ENCODE measurements at regions not wholly inside any gene's neighbourhood (a gene's known extent, or its start where the extent isn't known, plus 50 kb on each side); places are given as distances from the start of the nearest gene placed in this dataset.
"Not testable (repeated sequence)": the region's sequence is repeated elsewhere in the genome, so short reads cannot be mapped to it uniquely, and the experiment has no call there.

- no peak for DNase-seq
These were observed 290.9 kb downstream of the SIPA1L2 start for GRCh38 chr1:232339073-232339472.

DNA sequence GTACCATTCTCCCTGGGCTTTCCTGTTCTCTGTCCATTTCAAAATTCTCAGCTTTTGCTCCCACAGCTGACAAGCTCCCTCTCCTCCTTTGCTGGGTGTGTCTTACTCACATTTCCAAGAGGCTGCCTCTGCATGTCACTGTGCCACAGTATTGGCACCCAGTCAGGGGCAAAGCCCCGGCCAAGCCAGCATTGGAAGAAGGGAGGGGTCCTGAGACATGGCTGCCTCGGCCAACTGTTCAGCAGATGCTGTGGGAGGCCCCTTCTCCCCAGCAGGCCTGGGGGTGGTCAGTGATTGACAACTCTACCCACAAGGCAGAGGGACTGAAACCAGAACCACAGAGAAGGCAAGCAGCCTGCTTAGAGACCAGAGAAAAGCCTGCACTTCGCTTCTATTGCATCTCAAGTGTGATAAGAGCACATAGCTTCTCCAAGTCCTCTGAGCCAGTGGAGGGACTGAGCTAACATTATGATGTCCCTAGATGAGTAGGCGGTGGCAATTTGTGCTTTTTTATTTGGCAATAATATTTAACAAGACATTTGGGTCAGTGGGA is 294.1 kb downstream of the SIPA1L2 start:
- no peak for DNase-seq

DNA sequence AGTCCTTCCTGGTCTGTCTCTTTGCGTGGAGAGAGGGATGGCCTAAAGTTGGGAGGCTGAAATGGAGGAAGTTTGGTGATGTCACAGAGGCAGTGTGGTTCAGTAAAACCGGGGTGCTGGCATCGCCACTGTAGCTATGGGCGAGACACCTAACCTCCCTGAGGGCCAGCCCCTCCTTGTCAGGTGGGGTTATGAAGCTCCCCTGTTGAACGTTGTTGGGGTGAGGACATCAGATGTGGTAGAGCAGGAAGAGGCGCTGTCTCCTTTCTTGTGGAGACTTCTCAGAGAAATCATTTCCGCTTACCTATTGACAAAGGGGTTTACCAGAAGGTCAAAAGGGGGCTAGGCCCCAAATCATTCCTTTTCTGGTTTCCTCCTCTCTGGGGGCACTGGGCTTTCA is 294.7 kb downstream of the SIPA1L2 start:
- peak in 3 of 5 experiments; percentile 2 to 55 (median 14) for DNase-seq

DNA sequence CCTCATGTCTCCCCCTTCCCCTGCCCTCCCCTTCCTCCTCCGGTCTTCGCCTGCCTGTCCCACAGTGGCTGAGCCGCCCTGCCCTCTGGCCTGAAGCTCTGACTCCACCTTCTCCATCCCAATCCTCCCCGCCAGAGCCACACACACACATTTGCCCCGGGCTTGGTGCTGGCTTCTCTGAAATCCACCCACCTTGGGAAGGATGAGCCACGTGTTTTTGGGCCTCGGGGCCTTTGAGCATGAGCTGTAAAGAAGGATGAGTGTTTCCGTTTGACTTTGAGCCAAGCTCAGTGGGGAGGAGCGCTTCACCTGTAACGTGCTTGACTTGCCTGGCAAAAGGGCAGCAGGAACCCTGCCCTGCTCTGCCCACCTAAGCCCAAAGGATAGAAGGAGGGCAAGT is 295.1 kb downstream of the SIPA1L2 start:
- no peak for DNase-seq

DNA sequence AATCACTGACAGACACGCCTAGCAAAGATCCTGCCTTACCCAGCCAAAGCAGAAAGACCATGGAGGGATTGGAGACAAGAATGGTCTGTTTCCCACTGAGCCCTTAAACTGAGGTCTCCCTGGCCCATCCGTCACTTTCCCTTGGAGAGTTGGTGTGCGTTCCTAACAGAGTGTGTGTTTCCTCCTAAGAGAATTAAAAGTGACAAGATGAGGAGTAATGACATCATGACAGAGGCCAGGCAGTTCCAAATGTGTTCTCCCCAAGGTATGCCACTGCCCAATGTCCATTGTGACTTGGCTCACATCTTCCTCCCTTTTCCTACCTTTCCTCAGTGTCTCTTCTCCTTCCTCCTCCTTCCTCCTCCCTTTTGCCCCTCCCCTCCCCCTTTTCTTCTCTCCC is 295.7 kb downstream of the SIPA1L2 start:
- no peak for DNase-seq

GRCh38 chr1:232333419-232333767 is 296.5 kb downstream of the SIPA1L2 start:
- DNase-seq = no peak

DNA sequence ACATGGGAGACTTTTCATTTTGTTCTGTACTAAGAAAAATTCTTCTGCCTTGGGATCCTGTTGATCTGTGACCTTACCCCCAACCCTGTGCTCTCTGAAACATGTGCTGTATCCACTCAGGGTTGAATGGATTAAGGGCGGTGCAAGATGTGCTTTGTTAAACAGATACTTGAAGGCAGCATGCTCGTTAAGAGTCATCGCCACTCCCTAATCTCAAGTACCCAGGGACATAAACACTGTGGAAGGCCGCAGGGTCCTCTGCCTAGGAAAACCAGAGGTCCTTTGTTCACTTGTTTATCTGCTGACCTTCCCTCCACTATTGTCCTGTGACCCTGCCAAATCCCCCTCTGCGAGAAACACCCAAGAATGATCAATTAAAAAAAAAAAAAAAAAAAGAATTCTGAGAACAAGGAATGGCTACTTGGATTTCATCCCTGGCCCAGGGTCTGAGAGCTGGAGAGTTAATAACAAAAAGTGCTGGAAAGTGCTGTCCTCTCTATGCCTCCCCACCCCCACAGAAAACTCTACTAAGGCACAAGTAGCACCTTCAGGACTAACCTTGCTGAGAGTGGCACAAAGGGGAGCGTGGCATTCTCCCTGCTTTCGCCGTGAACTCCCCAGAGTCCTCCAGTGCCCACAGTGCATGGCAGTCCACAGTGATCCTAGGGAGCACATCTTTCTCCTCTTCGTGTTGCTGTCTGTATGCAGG is 297.1 kb downstream of the SIPA1L2 start:
- DNase-seq = not testable (repeated sequence)

DNA sequence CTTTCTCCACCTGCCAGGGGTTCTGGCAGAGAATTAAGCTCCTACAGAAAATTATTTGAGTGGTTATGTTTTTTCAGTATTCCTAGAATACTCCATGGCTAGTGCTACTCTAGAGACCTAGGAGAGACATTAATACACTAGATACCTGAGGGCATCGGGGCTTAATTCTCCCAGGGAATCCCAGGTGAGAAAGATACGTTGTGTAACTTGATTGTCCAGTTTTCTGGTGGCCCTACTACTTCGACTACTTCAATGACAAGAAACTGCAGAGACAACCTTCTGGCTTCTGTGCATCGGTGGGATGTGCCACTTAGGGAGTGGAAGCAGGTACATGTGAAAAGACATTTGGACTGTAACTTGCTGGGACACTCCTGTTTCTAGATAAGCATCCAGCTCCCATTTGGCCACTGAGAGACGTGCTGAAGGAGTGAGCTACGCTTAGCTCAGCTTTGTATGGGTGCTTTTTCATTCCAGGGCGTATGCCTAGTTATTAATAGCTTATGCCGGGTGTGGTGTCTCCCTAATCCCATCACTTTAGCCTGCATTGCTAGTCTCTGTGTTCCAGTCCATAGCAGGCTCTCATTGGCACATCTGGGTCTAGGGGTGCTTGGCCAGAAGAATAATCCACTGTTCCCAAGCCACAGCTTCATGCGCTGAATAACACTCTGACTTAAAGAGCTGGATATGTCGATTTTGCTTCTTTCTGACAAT is 300.7 kb downstream of the SIPA1L2 start:
- DNase-seq = no peak

GRCh38 chr1:232328486-232329102 is 301.3 kb downstream of the SIPA1L2 start:
- no peak for DNase-seq

GRCh38 chr1:232327899-232328298 is 302.0 kb downstream of the SIPA1L2 start:
- no peak for DNase-seq

GRCh38 chr1:232327269-232327668 is 302.7 kb downstream of the SIPA1L2 start:
- DNase-seq = no peak

GRCh38 chr1:232322162-232322734 is 307.7 kb downstream of the SIPA1L2 start:
- no peak for DNase-seq

DNA sequence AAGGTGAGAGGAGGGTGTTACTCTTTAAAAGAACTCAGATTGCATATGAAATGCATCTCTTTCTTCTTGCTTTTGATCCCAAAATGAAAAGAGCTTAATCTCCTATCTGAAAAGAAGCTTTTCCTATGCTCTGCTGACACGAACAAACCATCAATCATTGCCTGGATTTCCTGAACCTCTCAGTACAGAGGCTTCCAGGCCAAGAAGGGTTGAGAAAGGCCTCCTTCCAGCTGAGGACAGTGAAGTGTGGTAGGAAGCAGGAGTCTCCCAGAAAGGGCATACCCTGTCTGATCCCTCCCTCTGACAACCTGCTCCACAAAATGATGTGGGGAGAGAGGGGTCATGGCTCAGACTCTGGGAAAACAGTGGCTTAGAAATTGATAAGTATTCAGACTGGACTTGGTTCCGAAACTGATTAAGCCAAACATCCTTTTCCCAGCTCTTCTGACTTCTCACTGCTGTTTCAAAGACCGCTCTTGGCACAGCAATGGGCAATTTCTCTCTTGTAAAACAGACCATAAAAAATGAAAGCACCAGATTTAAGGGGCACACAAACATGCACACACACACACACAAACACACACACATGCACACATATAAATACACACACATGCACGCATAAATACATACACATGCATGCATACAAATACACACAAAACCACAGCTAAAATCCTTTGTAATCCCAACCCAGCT is 310.3 kb downstream of the SIPA1L2 start:
- DNase-seq = no peak

- DNase-seq = no peak
These were observed 310.9 kb downstream of the SIPA1L2 start for GRCh38 chr1:232319072-232319471.

DNA sequence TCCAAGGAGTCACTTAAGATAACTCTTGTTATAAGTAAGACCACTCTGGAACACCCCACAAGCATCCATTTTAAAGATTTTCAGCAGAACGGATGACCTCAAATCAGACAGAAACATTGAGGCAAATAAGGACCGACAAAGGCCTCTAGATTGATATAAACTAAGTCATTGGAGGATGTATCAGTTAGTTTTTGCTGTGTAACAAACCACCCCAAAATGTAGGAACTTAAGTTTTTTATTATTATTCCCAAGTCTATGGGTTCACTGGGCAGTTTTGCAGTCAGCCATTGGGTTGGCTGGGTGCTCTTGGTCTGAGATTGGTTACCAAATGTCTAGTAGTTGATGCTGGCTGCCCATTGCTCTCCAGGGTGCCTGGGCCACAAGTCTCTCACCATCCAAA is 311.8 kb downstream of the SIPA1L2 start:
- DNase-seq = no peak

DNA sequence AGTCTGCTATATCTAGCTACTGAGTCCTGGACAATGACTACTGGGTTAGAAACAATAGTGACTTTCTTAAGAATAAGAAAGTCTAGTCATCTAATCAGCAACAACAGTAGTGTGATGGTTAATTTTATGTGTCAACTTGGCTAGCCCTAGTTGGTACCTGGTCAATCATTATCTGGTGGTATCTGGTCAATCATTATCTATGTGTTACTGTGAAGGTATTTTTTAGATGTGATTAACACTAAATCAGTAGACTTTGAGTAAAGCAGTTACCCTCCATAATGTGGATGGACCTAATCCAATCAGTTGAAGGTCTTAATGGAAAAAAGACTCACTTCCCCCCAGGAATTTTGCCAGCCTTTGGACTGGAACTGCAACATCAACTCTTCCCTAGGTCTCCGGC is 312.6 kb downstream of the SIPA1L2 start:
- DNase-seq = no peak

DNA sequence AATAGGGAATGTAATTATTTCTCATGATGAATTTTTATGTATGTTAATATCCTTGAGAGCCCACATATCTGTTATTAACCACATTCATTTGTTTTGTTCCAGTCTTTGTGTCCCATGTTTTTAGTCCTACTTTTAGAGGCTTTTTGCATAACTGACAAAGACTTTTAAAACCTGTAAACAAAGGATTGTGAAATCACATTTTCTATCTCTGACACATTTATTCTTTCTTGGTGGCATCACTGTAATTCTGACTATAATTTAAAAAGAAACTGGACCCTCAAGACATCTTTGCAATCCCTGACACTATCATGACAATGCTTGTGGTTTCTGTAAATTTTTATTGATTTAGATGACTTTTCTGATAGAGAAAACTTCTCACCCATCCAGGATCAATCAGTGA is 313.1 kb downstream of the SIPA1L2 start:
- no peak for DNase-seq

DNA sequence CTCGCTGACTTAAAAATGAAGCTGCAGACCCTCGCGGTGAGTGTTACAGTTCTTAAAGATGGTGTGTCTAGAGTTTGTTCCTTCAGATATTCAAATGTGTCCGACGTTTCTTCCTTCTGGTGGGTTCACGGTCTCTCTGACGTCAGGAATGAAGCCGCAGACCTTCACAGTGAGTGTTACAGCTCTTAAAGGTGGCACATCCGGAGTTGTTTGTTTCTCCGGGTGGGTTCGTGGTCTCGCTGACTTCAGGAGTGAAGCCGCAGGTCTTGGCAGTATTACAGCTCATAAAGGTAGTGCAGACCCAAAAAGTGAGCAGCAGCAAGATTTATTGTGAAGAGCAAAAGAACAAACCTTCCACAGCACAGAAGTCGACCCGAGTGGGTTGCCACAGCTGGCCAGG is 316.1 kb downstream of the SIPA1L2 start:
- not testable (repeated sequence) for DNase-seq

DNA sequence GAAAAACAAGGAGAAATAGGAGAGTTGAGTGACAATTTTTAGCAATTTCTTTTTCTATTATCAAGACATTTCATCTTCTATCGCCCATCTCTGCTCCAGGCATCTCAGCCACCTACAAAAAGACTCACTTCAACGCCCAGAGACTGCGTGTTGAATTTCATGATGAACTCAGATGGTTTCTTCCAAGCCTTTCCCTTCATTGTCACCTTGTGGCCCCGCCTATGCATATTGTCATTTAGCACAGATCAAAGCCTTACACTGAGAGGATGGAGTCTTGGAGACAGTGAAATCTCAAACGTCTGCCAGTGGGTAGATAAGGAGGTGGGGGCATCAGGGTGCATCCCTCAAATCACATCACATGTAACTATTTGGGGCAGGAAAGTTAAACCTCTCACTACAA is 319.4 kb downstream of the SIPA1L2 start:
- no peak for DNase-seq

- no peak for DNase-seq
These were observed 321.3 kb downstream of the SIPA1L2 start for GRCh38 chr1:232308616-232309015.

GRCh38 chr1:232307296-232308017 is 322.5 kb downstream of the SIPA1L2 start:
- no peak for DNase-seq
